ENCODE measurements at regions not wholly inside any gene's neighbourhood (a gene's known extent, or its start where the extent isn't known, plus 50 kb on each side); places are given as distances from the start of the nearest gene placed in this dataset.

- Histone ChIP-seq H3K27ac (no peak overlapping the region), H3K36me3 (no peaks in the 10 kb centered on the region), H3K9me3 (no peaks in the 10 kb centered on the region), H3K27me3 (replicated peaks in 1 of 7) (no peaks in the 10 kb centered on the region), H3K4me1 (no peaks in the 10 kb centered on the region), H3K4me3 (no peak overlapping the region)
- intact Hi-C loops (cut with DNase I; ENCODE audit: low total_unique reads) = loop anchor here (10.0 kb wide), 1 partner anchor 571 kb away; no protein-coding TSS in a partner anchor
- no peak for TF ChIP-seq POLR2AphosphoS5 (IDR thresholded peaks at IDR 0.05)
- TF ChIP-seq CTCF (IDR thresholded peaks at IDR 0.05 in 8 of 11, conservative IDR thresholded peaks at IDR 0.05 in 3 of 11) = no peak
- no peak for TF ChIP-seq POLR2A (IDR thresholded peaks at IDR 0.05)
- no peak for DNase-seq
These were observed 323.7 kb upstream of the AGTR1 start for GRCh38 chr3:148373961-148374360.

- intact Hi-C loops (cut with DNase I; ENCODE audit: low total_unique reads) = loop anchor here (10.0 kb wide), 2 partner anchors 345 to 565 kb away; no protein-coding TSS in a partner anchor
- WGBS, 5 donors = 65 to 68% (median 67%) methylated on average over 4 of the region's 4 CpGs
- no peak for DNase-seq
These were observed 317.8 kb upstream of the AGTR1 start for GRCh38 chr3:148379763-148380382.

GRCh38 chr3:148381051-148381450 lies 316.7 kb upstream of the AGTR1 start:
- Histone ChIP-seq H3K27ac (no peak overlapping the region), H3K4me3 (no peak overlapping the region), H3K9me3 (no peaks in the 10 kb centered on the region), H3K4me1 (no peaks in the 10 kb centered on the region), H3K36me3 (no peaks in the 10 kb centered on the region), H3K27me3 (replicated peaks in 1 of 7) (no peaks in the 10 kb centered on the region)
- TF ChIP-seq POLR2AphosphoS5 (IDR thresholded peaks at IDR 0.05) (no peak), CTCF (IDR thresholded peaks at IDR 0.05 in 8 of 11, conservative IDR thresholded peaks at IDR 0.05 in 3 of 11) (no peak)
- DNase-seq = no peak
- WGBS, 5 donors = 85 to 89% (median 86%) methylated on average over 6 of the region's 6 CpGs
- intact Hi-C loops (cut with DNase I; ENCODE audit: low total_unique reads) = loop anchor here (10.0 kb wide), 1 partner anchor 344 kb away; no protein-coding TSS in a partner anchor

More at GRCh38 chr3:148379763-148380382, 317.8 kb upstream of the AGTR1 start:
- Histone ChIP-seq H3K9me3 (no peaks in the 10 kb centered on the region), H3K27ac (no peak overlapping the region), H3K4me1 (no peaks in the 10 kb centered on the region), H3K4me3 (no peak overlapping the region), H3K36me3 (no peaks in the 10 kb centered on the region), H3K27me3 (replicated peaks in 1 of 7) (no peaks in the 10 kb centered on the region)
- TF ChIP-seq POLR2A (IDR thresholded peaks at IDR 0.05) (no peak), CTCF (IDR thresholded peaks at IDR 0.05 in 8 of 11, conservative IDR thresholded peaks at IDR 0.05 in 3 of 11) (peak in 9 of 11 experiments; percentile 14 to 51 (median 32))

- no peaks in the 10 kb centered on the region for H3K9me3 ChIP-seq
- intact Hi-C loops (cut with DNase I; ENCODE audit: low total_unique reads) = loop anchor here (10.0 kb wide), 1 partner anchor 335 kb away; no protein-coding TSS in a partner anchor
These were observed 307.8 kb upstream of the AGTR1 start for GRCh38 chr3:148389916-148390315.

More at GRCh38 chr3:148389916-148390315, 307.8 kb upstream of the AGTR1 start:
- Histone ChIP-seq H3K27me3 (replicated peaks in 1 of 7) (no peaks in the 10 kb centered on the region), H3K4me3 (no peak overlapping the region), H3K4me1 (no peaks in the 10 kb centered on the region), H3K36me3 (no peaks in the 10 kb centered on the region), H3K27ac (no peak overlapping the region)
- WGBS, 5 donors = 65 to 78% (median 74%) methylated on average over 4 of the region's 4 CpGs
- no peak for DNase-seq
- no peak for TF ChIP-seq POLR2A (IDR thresholded peaks at IDR 0.05)
- no peak for TF ChIP-seq CTCF (IDR thresholded peaks at IDR 0.05 in 8 of 11, conservative IDR thresholded peaks at IDR 0.05 in 3 of 11)
- no peak for TF ChIP-seq POLR2AphosphoS5 (IDR thresholded peaks at IDR 0.05)
